LNCaP clone FGC (cell line): ENCODE measurements at regions not wholly inside any gene's neighbourhood (a gene's known extent, or its start where the extent isn't known, plus 50 kb on each side); places are given as distances from the start of the nearest gene placed in this dataset.

Experiments
- DNase-seq: peaks from one replicate; pipeline ENCODE4 v3.0.0-alpha.2; 2011; ENCODE audit warnings: low read depth
- H3K4me3 ChIP-seq: 2 replicates; pipeline ENCODE4 v1.5.1; 2011; ENCODE audit warnings: mild to moderate bottlenecking, low read depth, low read length, control low read depth
- TF ChIP-seq, protein P1 (sequence below): IDR thresholded peaks from 2 replicates; pipeline ENCODE4 v1.5.1; 2012; ENCODE audit warnings: mild to moderate bottlenecking; ENCODE audit not compliant: control insufficient read depth, insufficient read depth; ENCODE audit errors: extremely low read depth

GRCh38 chr15:67006083-67007065, 59.0 kb upstream of the SMAD3 start:
- H3K4me3 ChIP-seq: no peak overlapping the region
- no peak for DNase-seq
- TF ChIP-seq, protein P1, sequence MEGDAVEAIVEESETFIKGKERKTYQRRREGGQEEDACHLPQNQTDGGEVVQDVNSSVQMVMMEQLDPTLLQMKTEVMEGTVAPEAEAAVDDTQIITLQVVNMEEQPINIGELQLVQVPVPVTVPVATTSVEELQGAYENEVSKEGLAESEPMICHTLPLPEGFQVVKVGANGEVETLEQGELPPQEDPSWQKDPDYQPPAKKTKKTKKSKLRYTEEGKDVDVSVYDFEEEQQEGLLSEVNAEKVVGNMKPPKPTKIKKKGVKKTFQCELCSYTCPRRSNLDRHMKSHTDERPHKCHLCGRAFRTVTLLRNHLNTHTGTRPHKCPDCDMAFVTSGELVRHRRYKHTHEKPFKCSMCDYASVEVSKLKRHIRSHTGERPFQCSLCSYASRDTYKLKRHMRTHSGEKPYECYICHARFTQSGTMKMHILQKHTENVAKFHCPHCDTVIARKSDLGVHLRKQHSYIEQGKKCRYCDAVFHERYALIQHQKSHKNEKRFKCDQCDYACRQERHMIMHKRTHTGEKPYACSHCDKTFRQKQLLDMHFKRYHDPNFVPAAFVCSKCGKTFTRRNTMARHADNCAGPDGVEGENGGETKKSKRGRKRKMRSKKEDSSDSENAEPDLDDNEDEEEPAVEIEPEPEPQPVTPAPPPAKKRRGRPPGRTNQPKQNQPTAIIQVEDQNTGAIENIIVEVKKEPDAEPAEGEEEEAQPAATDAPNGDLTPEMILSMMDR: no peak

DNA sequence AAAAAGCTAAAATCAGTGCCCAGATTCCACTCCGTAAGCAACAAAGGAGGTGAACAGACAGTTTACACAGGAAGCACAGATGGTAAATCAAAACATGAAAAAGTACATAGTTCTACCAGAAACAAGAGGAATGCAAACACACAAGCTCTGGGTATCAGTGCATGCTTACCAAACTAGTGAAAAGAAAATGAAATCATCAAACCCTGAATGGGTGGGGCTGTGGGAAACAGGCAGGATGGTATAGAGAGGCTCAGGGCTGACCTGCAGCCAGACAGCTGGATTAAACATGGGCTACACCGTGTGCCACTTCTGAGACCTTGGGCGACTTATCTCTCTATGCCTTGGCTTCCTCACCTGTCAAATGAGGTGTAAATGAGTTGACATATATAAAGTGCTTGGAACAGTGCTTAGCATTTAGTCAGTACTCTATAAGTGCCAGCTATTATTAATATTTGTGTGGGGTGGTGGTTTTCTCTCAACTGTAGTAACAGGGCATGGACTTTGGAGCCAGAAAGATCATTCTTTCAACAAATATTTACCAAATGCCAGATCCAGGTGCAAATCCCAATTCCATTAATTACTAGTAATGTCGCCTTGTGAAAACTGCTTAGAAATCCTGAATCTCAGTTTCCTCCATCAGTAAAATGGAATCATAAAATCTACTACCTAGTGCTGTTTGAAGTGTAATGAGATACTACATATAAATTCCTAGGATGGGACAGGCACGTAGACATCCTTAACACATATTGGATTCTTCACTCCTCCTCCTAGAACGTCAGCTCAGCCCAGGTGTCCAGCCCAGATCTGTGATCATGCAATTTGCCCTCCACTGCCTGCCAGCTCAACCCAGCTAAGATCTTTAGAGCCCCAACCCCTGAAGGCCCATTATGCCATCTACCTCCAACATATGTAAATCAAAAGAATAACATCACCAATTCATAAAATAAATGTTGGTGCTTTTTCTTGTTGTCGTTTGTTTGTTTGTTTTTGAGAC, 55.5 kb upstream of the SMAD3 start:
- DNase-seq: no peak
- no peak overlapping the region for H3K4me3 ChIP-seq
- TF ChIP-seq, protein P1: no peak

- TF ChIP-seq, protein P1: no peak
- no peak for DNase-seq
- no peak overlapping the region for H3K4me3 ChIP-seq
Observed at GRCh38 chr15:67010898-67011616, 54.3 kb upstream of the SMAD3 start.

DNA sequence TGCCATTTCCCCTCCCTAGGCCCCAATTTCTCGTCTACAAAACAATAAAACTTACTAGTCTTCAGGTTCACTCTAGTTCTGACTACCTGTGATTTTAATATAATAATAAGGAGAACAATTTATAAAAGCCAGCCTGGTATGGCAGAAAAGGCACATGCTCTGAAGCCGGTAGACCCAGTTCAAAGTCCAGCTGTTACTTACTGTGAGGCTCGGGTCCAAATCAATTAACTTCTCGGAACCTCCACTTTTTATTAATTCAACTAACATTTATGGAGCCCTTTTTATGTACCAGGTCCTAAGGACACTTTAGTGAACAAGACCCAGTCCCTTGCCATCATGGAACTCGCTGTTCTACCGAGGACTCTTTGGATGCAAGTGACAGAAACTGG, 53.8 kb upstream of the SMAD3 start:
- TF ChIP-seq, protein P1: no peak
- no peak overlapping the region for H3K4me3 ChIP-seq
- no peak for DNase-seq

GRCh38 chr15:67013696-67014095, 51.7 kb upstream of the SMAD3 start:
- no peak overlapping the region for H3K4me3 ChIP-seq
- TF ChIP-seq, protein P1: no peak
- no peak for DNase-seq
